ENCODE measurements at regions not wholly inside any gene's neighbourhood (a gene's known extent, or its start where the extent isn't known, plus 50 kb on each side); places are given as distances from the start of the nearest gene placed in this dataset.

- Histone ChIP-seq H3K9ac (ENCODE audit: low read depth, low read length) (no peak overlapping the region), H2AK9ac (replicated peaks; ENCODE audit: low read depth, low read length, poor library complexity) (no peak overlapping the region), H4K91ac (ENCODE audit: insufficient read depth, low read depth, low read length) (no peak overlapping the region), H3K56ac (ENCODE audit: extremely low read depth, insufficient read depth, low read length) (no peak overlapping the region), H2BK120ac (ENCODE audit: low read depth, low read length) (no peak overlapping the region), H2AK5ac (ENCODE audit: low read depth, low read length) (no peak overlapping the region), H3K18ac (ENCODE audit: low read depth, low read length) (no peak overlapping the region), H3K9me3 (ENCODE audit: control insufficient read depth, insufficient read depth, low read length) (no peaks in the 10 kb centered on the region), H3K9me1 (ENCODE audit: insufficient read depth, low read length) (no peaks in the 10 kb centered on the region), H3K27ac (ENCODE audit: insufficient read depth, low read length) (no peak overlapping the region), H3K14ac (replicated peaks; ENCODE audit: low read depth, low read length) (no peak overlapping the region), H3K79me1 (ENCODE audit: low read depth in 1 of 2, low read length in 2 of 2) (no peaks in the 10 kb centered on the region), H2AFZ (replicated peaks; ENCODE audit: low read length, poor library complexity) (no peak overlapping the region), H2BK20ac (ENCODE audit: low read depth, low read length) (no peak overlapping the region), H3K23ac (ENCODE audit: low read depth, low read length) (no peak overlapping the region), H3K4me1 (ENCODE audit: control insufficient read depth, insufficient read depth, low read length) (no peaks in the 10 kb centered on the region), H3K4me2 (ENCODE audit: low read depth, low read length) (no peak overlapping the region), H4K5ac (ENCODE audit: low read depth, low read length) (no peak overlapping the region), H2BK15ac (ENCODE audit: low read depth, low read length) (no peak overlapping the region), H3K4ac (ENCODE audit: low read depth, low read length) (no peak overlapping the region), H3K36me3 (ENCODE audit: control insufficient read depth, insufficient read depth, low read length) (no peaks in the 10 kb centered on the region), H2BK5ac (ENCODE audit: low read depth, low read length, poor library complexity, severe bottlenecking) (no peak overlapping the region), H4K20me1 (ENCODE audit: insufficient read depth, low read length) (no peaks in the 10 kb centered on the region), H4K8ac (ENCODE audit: low read depth in 2 of 2, low read length in 2 of 2) (no peak overlapping the region), H3K27me3 (ENCODE audit: control insufficient read depth, insufficient read depth, low read length) (no peaks in the 10 kb centered on the region), H3K4me3 (ENCODE audit: insufficient read depth, low read depth, low read length) (no peak overlapping the region)
- ChIA-PET CTCF (no interaction called here), POLR2A (ENCODE audit: unreplicated experiment) (no interaction called here)
- WGBS, 2 experiments (ENCODE audit: extremely low coverage in 2 of 2, insufficient read length in 1 of 2) = no CpG with 5 or more reads among the region's 3 CpGs
- TF ChIP-seq FOS (IDR thresholded peaks at IDR 0.05; ENCODE audit: low read depth, low read length) (no peak), RFX5 (IDR thresholded peaks at IDR 0.05; ENCODE audit: low read depth, low read length) (no peak), POLR2A (IDR thresholded peaks at IDR 0.05; ENCODE audit: low read depth, low read length) (no peak), MXI1 (IDR thresholded peaks at IDR 0.05; ENCODE audit: borderline replicate concordance, low read depth, low read length) (no peak), USF2 (IDR thresholded peaks at IDR 0.05; ENCODE audit: low read depth, low read length) (no peak), MAFK (IDR thresholded peaks at IDR 0.05; ENCODE audit: low read depth, low read length) (no peak), ELK1 (IDR thresholded peaks at IDR 0.05; ENCODE audit: borderline replicate concordance, low read depth, low read length) (no peak), RAD21 (IDR thresholded peaks at IDR 0.05; ENCODE audit: low read length) (no peak), SMC3 (IDR thresholded peaks at IDR 0.05; ENCODE audit: low read depth, low read length) (no peak), BHLHE40 (IDR thresholded peaks at IDR 0.05; ENCODE audit: low read depth, low read length) (no peak), CTCF (conservative IDR thresholded peaks at IDR 0.05; ENCODE audit: low read depth, low read length) (no peak), CEBPB (IDR thresholded peaks at IDR 0.05; ENCODE audit: low read depth, low read length) (no peak), NFE2L2 (IDR thresholded peaks at IDR 0.05; ENCODE audit: low read depth, low read length) (no peak), RCOR1 (IDR thresholded peaks at IDR 0.05; ENCODE audit: insufficient replicate concordance, low read length) (no peak), MAZ (IDR thresholded peaks at IDR 0.05; ENCODE audit: borderline replicate concordance, low read depth, low read length) (no peak), CHD1 (IDR thresholded peaks at IDR 0.05; ENCODE audit: low read depth, low read length) (no peak)
- no TSS peak for BruUV-seq (replicated peaks)
- in situ Hi-C loops (cut with MboI; ENCODE audit: low sequenced_read_pairs) (no loop called here), dilution Hi-C loops (cut with HindIII; ENCODE audit: low sequenced_read_pairs, unreplicated experiment) (no loop called here), intact Hi-C loops (cut with micrococcal nuclease) (no loop called here)
- DNase-seq = no peak
- no peak for ATAC-seq (ENCODE audit: low read depth)
Observed at GRCh38 chr4:181219783-181220416, 1023.3 kb upstream of the TENM3 start.

All from IMR-90 (cell line).